Smooth muscle cell (in vitro differentiated cells): ENCODE measurements at regions not wholly inside any gene's neighbourhood (a gene's known extent, or its start where the extent isn't known, plus 50 kb on each side); places are given as distances from the start of the nearest gene placed in this dataset.

Experiments
- DNase-seq: peaks from one replicate; lab custom pipeline; 2025; ENCODE audit not compliant: unreplicated experiment; lab: John Stamatoyannopoulos, UW
- H2AFZ ChIP-seq: fragments of 200-600 bp; sonication (generic); 2 replicates; pipeline ENCODE4 v1.6.0; 2016; ENCODE audit warnings: antibody characterized with exemption, low read depth, mild to moderate bottlenecking
- H3F3A ChIP-seq: fragments of 200-600 bp; sonication (generic); 2 replicates; pipeline ENCODE4 v1.6.0; 2017; ENCODE audit warnings: antibody characterized with exemption, low read depth
- H3K27ac ChIP-seq: fragments of 200-600 bp; sonication (generic); 2 replicates; pipeline ENCODE4 v1.5.1; 2016; ENCODE audit warnings: low read depth, mild to moderate bottlenecking
- H3K27me3 ChIP-seq: fragments of 200-600 bp; sonication (generic); 2 replicates; pipeline ENCODE4 v1.6.1; 2016; ENCODE audit warnings: low read depth, mild to moderate bottlenecking
- H3K36me3 ChIP-seq: fragments of 200-600 bp; sonication (generic); 2 replicates; pipeline ENCODE4 v1.5.1; 2016; ENCODE audit warnings: low read depth
- H3K4me1 ChIP-seq: fragments of 200-600 bp; sonication (generic); 2 replicates; pipeline ENCODE4 v1.5.1; 2016; ENCODE audit warnings: low read depth
- H3K4me2 ChIP-seq: fragments of 200-600 bp; sonication (generic); 2 replicates; pipeline ENCODE4 v1.6.0; 2016; ENCODE audit warnings: mild to moderate bottlenecking
- H3K4me3 ChIP-seq: fragments of 200-600 bp; sonication (generic); 2 replicates; pipeline ENCODE4 v1.5.1; 2016; ENCODE audit warnings: mild to moderate bottlenecking
- H3K79me2 ChIP-seq: fragments of 200-600 bp; sonication (generic); 2 replicates; pipeline ENCODE4 v1.6.0; 2016; ENCODE audit warnings: low read depth, mild to moderate bottlenecking
- H3K9ac ChIP-seq: fragments of 200-600 bp; sonication (generic); 2 replicates; pipeline ENCODE4 v1.6.0; 2016; ENCODE audit warnings: low read depth
- H3K9me3 ChIP-seq: fragments of 200-600 bp; sonication (generic); replicated peaks from 2 replicates; pipeline ENCODE4 v1.5.1; 2016; ENCODE audit warnings: low read depth
- H4K20me1 ChIP-seq: fragments of 200-600 bp; sonication (generic); 2 replicates; pipeline ENCODE4 v1.6.0; 2016; ENCODE audit warnings: low read depth
- WGBS: methylation state at CpG from one replicate; pipeline ENCODE4 v1.1.7; 2016; ENCODE audit warnings: low lambda C conversion rate; 5-methylcytosine and 5-hydroxymethylcytosine counted together
- TF ChIP-seq, protein P1 (sequence below): fragments of 200-600 bp; sonication (generic); IDR thresholded peaks from 2 replicates; pipeline ENCODE4 v1.5.1; 2017; ENCODE audit warnings: borderline replicate concordance, mild to moderate bottlenecking, antibody characterized with exemption; ENCODE audit not compliant: insufficient read depth, poor library complexity, severe bottlenecking

DNA sequence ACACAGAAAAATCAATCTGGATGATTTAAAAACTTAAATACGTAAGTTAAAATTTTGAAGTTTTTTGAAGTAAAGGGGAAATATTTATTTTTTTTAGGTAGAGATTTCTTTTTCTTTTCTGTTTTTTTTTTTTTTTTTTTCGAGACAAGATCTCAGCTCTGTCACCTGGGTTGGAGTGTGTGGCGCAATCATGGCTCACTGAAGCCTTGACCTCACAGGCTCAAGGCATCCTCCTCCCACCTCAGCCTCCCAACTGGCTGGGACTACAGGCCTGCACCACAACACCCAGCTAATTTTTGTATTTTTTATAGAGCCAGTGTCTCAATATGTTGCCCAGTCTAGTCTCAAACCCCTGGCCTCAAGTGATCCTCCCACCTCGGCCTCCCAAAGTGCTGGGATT lies 120.4 kb upstream of the CLDN10 start:
- H4K20me1 ChIP-seq = no peaks in the 10 kb centered on the region
- no peaks in the 10 kb centered on the region for H3K36me3 ChIP-seq
- TF ChIP-seq, protein P1, sequence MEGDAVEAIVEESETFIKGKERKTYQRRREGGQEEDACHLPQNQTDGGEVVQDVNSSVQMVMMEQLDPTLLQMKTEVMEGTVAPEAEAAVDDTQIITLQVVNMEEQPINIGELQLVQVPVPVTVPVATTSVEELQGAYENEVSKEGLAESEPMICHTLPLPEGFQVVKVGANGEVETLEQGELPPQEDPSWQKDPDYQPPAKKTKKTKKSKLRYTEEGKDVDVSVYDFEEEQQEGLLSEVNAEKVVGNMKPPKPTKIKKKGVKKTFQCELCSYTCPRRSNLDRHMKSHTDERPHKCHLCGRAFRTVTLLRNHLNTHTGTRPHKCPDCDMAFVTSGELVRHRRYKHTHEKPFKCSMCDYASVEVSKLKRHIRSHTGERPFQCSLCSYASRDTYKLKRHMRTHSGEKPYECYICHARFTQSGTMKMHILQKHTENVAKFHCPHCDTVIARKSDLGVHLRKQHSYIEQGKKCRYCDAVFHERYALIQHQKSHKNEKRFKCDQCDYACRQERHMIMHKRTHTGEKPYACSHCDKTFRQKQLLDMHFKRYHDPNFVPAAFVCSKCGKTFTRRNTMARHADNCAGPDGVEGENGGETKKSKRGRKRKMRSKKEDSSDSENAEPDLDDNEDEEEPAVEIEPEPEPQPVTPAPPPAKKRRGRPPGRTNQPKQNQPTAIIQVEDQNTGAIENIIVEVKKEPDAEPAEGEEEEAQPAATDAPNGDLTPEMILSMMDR = no peak
- H3K27me3 ChIP-seq = no peaks in the 10 kb centered on the region
- no peaks in the 10 kb centered on the region for H3K9me3 ChIP-seq
- H3K4me3 ChIP-seq = no peak overlapping the region
- H3K27ac ChIP-seq = no peak overlapping the region
- H3K9ac ChIP-seq = no peak overlapping the region
- DNase-seq = no peak
- no peak overlapping the region for H2AFZ ChIP-seq
- no peaks in the 10 kb centered on the region for H3K4me1 ChIP-seq
- H3K4me2 ChIP-seq = no peak overlapping the region
- H3F3A ChIP-seq = no peaks in the 10 kb centered on the region
- 93% methylated on average over 4 of the region's 4 CpGs for WGBS
- H3K79me2 ChIP-seq = no peaks in the 10 kb centered on the region

GRCh38 chr13:95433537-95433936 lies 119.0 kb upstream of the CLDN10 start:
- Histone ChIP-seq H2AFZ (no peak overlapping the region), H3K9ac (no peak overlapping the region), H3F3A (no peaks in the 10 kb centered on the region), H3K27ac (no peak overlapping the region), H3K4me2 (no peak overlapping the region), H3K9me3 (no peaks in the 10 kb centered on the region), H3K36me3 (no peaks in the 10 kb centered on the region), H3K4me3 (no peak overlapping the region), H3K27me3 (no peaks in the 10 kb centered on the region), H3K79me2 (no peaks in the 10 kb centered on the region), H4K20me1 (no peaks in the 10 kb centered on the region), H3K4me1 (no peaks in the 10 kb centered on the region)
- no peak for DNase-seq
- TF ChIP-seq, protein P1 = no peak
- 94% methylated on average over 21 of the region's 21 CpGs for WGBS

GRCh38 chr13:95434111-95434510 lies 118.4 kb upstream of the CLDN10 start:
- Histone ChIP-seq H3K27me3 (no peaks in the 10 kb centered on the region), H3F3A (no peaks in the 10 kb centered on the region), H3K27ac (no peak overlapping the region), H3K4me1 (no peaks in the 10 kb centered on the region), H3K9ac (no peak overlapping the region), H4K20me1 (no peaks in the 10 kb centered on the region), H3K36me3 (no peaks in the 10 kb centered on the region), H2AFZ (no peak overlapping the region), H3K4me3 (no peak overlapping the region), H3K4me2 (no peak overlapping the region), H3K79me2 (no peaks in the 10 kb centered on the region), H3K9me3 (no peaks in the 10 kb centered on the region)
- TF ChIP-seq, protein P1 = no peak
- no peak for DNase-seq

GRCh38 chr13:95437561-95437960 lies 115.0 kb upstream of the CLDN10 start:
- Histone ChIP-seq H3K4me2 (no peak overlapping the region), H2AFZ (no peak overlapping the region), H3K27ac (no peak overlapping the region), H4K20me1 (no peaks in the 10 kb centered on the region), H3K36me3 (no peaks in the 10 kb centered on the region), H3K4me1 (no peaks in the 10 kb centered on the region), H3K4me3 (no peak overlapping the region), H3F3A (no peaks in the 10 kb centered on the region), H3K79me2 (no peaks in the 10 kb centered on the region), H3K9ac (no peak overlapping the region), H3K27me3 (no peaks in the 10 kb centered on the region), H3K9me3 (no peaks in the 10 kb centered on the region)
- TF ChIP-seq, protein P1 = no peak
- WGBS = 88% methylated on average over 7 of the region's 7 CpGs
- DNase-seq = no peak
